Vagina (tissue), 2 donors: ENCODE measurements at regions not wholly inside any gene's neighbourhood (a gene's known extent, or its start where the extent isn't known, plus 50 kb on each side); places are given as distances from the start of the nearest gene placed in this dataset.

Experiments used
- DNase-seq, 2 donors: peaks; one replicate each; pipeline ENCODE4 v3.0.0-alpha.2; 2017; ENCODE audit errors: extremely low spot score in 2 of 2
- H3K27ac ChIP-seq: fragments of 200-600 bp; sonication (generic); one replicate; pipeline ENCODE4 v1.5.1; 2019
- H3K27me3 ChIP-seq: fragments of 200-600 bp; sonication (generic); one replicate; pipeline ENCODE4 v1.5.1; 2019
- H3K36me3 ChIP-seq, 2 donors: fragments of 200-600 bp; sonication (generic); one replicate each; pipeline ENCODE4 v1.5.1; 2017 to 2019
- H3K4me1 ChIP-seq: fragments of 200-600 bp; sonication (generic); one replicate; pipeline ENCODE4 v1.5.1; 2019
- H3K4me3 ChIP-seq, 2 donors: fragments of 200-600 bp; sonication (generic); 1 replicate in 1 of 2; 2 replicates in 1 of 2; pipeline ENCODE4 v1.5.1; 2016 to 2019
- H3K9me3 ChIP-seq: fragments of 200-600 bp; sonication (generic); one replicate; pipeline ENCODE4 v1.5.1; 2019
- CTCF ChIP-seq, 3 experiments: fragments of 450-650 bp in 2 of 3; fragments of 200-600 bp in 1 of 3; sonication (generic) in 1 of 3; IDR thresholded peaks; one replicate each; pipeline ENCODE4 v1.5.1; 2017 to 2019; ENCODE audit warnings: antibody characterized with exemption in 3 of 3, mild to moderate bottlenecking in 2 of 3, moderate library complexity in 2 of 3
- POLR2A ChIP-seq, 2 donors: fragments of 450-650 bp; IDR thresholded peaks; one replicate each; pipeline ENCODE4 v1.6.1; 2017; ENCODE audit warnings: antibody characterized with exemption in 2 of 2, mild to moderate bottlenecking in 2 of 2, moderate library complexity in 2 of 2
- POLR2AphosphoS5 ChIP-seq, 2 donors: sonication (generic); formaldehyde crosslinking; IDR thresholded peaks; one replicate each; pipeline ENCODE4 v1.9.0; 2017; ENCODE audit warnings: antibody characterized with exemption in 2 of 2, mild to moderate bottlenecking in 2 of 2, low read depth in 1 of 2; ENCODE audit not compliant: insufficient read depth in 1 of 2
- intact Hi-C: fragments of 100-400 bp; cut with DNase I; formaldehyde crosslinking; loops from one replicate; pipeline ENCODE4 v1.15.1; 2023

- Histone ChIP-seq H3K36me3 (no peaks in the 10 kb centered on the region), H3K27ac (no peak overlapping the region), H3K9me3 (no peaks in the 10 kb centered on the region), H3K4me3 (no peak overlapping the region), H3K4me1 (no peaks in the 10 kb centered on the region), H3K27me3 (no peaks in the 10 kb centered on the region)
- TF ChIP-seq POLR2AphosphoS5 (IDR thresholded peaks at IDR 0.05; ENCODE audit: insufficient read depth in 1 of 2, low read depth in 1 of 2) (no peak), CTCF (IDR thresholded peaks at IDR 0.05) (no peak), POLR2A (IDR thresholded peaks at IDR 0.05) (no peak)
- no peak for DNase-seq
- intact Hi-C loops = no loop called here
These were observed 155.7 kb upstream of the STEAP1 start for GRCh38 chr7:89998554-89998953.

GRCh38 chr7:90005836-90006235 is 148.4 kb upstream of the STEAP1 start:
- H3K9me3 ChIP-seq = no peaks in the 10 kb centered on the region
- H3K36me3 ChIP-seq = no peaks in the 10 kb centered on the region
- TF ChIP-seq CTCF (IDR thresholded peaks at IDR 0.05) (no peak), POLR2A (IDR thresholded peaks at IDR 0.05) (no peak), POLR2AphosphoS5 (IDR thresholded peaks at IDR 0.05; ENCODE audit: insufficient read depth in 1 of 2, low read depth in 1 of 2) (no peak)
- no peaks in the 10 kb centered on the region for H3K27me3 ChIP-seq
- no peak overlapping the region for H3K27ac ChIP-seq
- DNase-seq = no peak
- H3K4me1 ChIP-seq = peaks cover 4% of the 10 kb centered on the region
- H3K4me3 ChIP-seq = no peak overlapping the region
- intact Hi-C loops = no loop called here

GRCh38 chr7:90007001-90007654 is 147.1 kb upstream of the STEAP1 start:
- H3K4me3 ChIP-seq = no peak overlapping the region
- no peaks in the 10 kb centered on the region for H3K9me3 ChIP-seq
- DNase-seq = no peak
- H3K4me1 ChIP-seq = peaks cover 4% of the 10 kb centered on the region
- intact Hi-C loops = no loop called here
- no peak overlapping the region for H3K27ac ChIP-seq
- TF ChIP-seq CTCF (IDR thresholded peaks at IDR 0.05) = no peak
- TF ChIP-seq POLR2A (IDR thresholded peaks at IDR 0.05) = no peak
- no peak for TF ChIP-seq POLR2AphosphoS5 (IDR thresholded peaks at IDR 0.05; ENCODE audit: insufficient read depth in 1 of 2, low read depth in 1 of 2)
- no peaks in the 10 kb centered on the region for H3K27me3 ChIP-seq
- no peaks in the 10 kb centered on the region for H3K36me3 ChIP-seq

- intact Hi-C loops = no loop called here
- TF ChIP-seq POLR2AphosphoS5 (IDR thresholded peaks at IDR 0.05; ENCODE audit: insufficient read depth in 1 of 2, low read depth in 1 of 2) (no peak), POLR2A (IDR thresholded peaks at IDR 0.05) (no peak), CTCF (IDR thresholded peaks at IDR 0.05) (no peak)
- H3K4me3 ChIP-seq = no peak overlapping the region
- peaks cover 4% of the 10 kb centered on the region for H3K4me1 ChIP-seq
- H3K27me3 ChIP-seq = no peaks in the 10 kb centered on the region
- no peak overlapping the region for H3K27ac ChIP-seq
- no peaks in the 10 kb centered on the region for H3K36me3 ChIP-seq
- no peak for DNase-seq
- no peaks in the 10 kb centered on the region for H3K9me3 ChIP-seq
These were observed 146.4 kb upstream of the STEAP1 start for GRCh38 chr7:90007831-90008230.

GRCh38 chr7:90022213-90022612 is 132.1 kb upstream of the STEAP1 start:
- Histone ChIP-seq H3K9me3 (no peaks in the 10 kb centered on the region), H3K36me3 (no peaks in the 10 kb centered on the region), H3K4me1 (no peaks in the 10 kb centered on the region), H3K27me3 (no peaks in the 10 kb centered on the region), H3K27ac (no peak overlapping the region), H3K4me3 (no peak overlapping the region)
- no peak for DNase-seq
- no peak for TF ChIP-seq CTCF (IDR thresholded peaks at IDR 0.05)
- no peak for TF ChIP-seq POLR2AphosphoS5 (IDR thresholded peaks at IDR 0.05; ENCODE audit: insufficient read depth in 1 of 2, low read depth in 1 of 2)
- no peak for TF ChIP-seq POLR2A (IDR thresholded peaks at IDR 0.05)
- intact Hi-C loops = no loop called here
